GM10248 (cell line): ENCODE measurements at regions not wholly inside any gene's neighbourhood (a gene's known extent, or its start where the extent isn't known, plus 50 kb on each side); places are given as distances from the start of the nearest gene placed in this dataset.

ENCODE experiments used
- CTCF ChIA-PET: fragments of 300-600 bp; sonication (Branson Sonifier 250); formaldehyde crosslinking; extraction: SDS; loops from one replicate; lab custom pipeline; 2021; ENCODE audit warnings: antibody characterized with exemption; lab: Yijun Ruan, JAX
- POLR2A ChIA-PET: fragments of 350-650 bp; sonication (Branson Sonifier 250); formaldehyde crosslinking; extraction: SDS; loops from one replicate; lab custom pipeline; 2020; ENCODE audit warnings: antibody characterized with exemption; lab: Yijun Ruan, JAX
- DNase-seq: peaks from one replicate; pipeline ENCODE4 v3.0.0; 2012; ENCODE audit errors: extremely low spot score
- TF ChIP-seq, protein P1 (sequence below): IDR thresholded peaks from 2 replicates; pipeline ENCODE4 v1.5.1; 2012; ENCODE audit warnings: mild to moderate bottlenecking, low read depth; ENCODE audit errors: extremely low read depth, missing control alignments, control extremely low read depth

DNA sequence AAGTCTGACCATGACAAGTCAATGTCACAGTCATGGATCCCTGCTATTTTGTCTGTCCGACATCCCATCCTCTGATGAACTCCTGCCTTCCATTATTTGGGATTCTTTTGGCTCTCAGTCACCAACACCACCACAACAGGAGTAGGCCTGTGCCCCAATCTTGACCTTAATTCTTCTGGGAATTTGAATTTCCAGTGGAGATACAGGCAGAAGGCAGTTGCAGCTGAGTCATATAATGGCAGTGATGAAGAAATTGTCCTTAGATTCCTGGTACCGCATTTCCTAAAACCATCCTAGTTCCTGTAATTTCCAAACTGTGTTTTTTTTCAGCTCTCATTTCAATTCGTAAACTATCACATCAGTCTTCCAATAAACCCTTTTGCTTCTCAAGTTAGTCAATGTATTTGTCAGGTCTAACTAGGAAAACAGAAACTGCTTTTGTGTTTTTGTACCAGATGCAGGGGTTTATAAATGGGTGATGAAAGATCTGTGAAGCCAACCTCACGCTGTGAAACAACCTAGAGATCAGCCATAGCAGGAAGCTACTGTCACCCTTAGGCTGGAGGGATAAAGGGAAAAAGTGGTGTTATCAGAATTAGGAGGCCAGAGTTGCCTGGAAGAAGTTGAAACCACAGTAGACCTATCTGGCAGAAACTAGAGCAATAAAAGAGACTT lies 126.3 kb upstream of the TMEM108 start:
- CTCF ChIA-PET = no interaction called here
- POLR2A ChIA-PET = no interaction called here
- DNase-seq = no peak
- TF ChIP-seq, protein P1, sequence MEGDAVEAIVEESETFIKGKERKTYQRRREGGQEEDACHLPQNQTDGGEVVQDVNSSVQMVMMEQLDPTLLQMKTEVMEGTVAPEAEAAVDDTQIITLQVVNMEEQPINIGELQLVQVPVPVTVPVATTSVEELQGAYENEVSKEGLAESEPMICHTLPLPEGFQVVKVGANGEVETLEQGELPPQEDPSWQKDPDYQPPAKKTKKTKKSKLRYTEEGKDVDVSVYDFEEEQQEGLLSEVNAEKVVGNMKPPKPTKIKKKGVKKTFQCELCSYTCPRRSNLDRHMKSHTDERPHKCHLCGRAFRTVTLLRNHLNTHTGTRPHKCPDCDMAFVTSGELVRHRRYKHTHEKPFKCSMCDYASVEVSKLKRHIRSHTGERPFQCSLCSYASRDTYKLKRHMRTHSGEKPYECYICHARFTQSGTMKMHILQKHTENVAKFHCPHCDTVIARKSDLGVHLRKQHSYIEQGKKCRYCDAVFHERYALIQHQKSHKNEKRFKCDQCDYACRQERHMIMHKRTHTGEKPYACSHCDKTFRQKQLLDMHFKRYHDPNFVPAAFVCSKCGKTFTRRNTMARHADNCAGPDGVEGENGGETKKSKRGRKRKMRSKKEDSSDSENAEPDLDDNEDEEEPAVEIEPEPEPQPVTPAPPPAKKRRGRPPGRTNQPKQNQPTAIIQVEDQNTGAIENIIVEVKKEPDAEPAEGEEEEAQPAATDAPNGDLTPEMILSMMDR = no peak

DNA sequence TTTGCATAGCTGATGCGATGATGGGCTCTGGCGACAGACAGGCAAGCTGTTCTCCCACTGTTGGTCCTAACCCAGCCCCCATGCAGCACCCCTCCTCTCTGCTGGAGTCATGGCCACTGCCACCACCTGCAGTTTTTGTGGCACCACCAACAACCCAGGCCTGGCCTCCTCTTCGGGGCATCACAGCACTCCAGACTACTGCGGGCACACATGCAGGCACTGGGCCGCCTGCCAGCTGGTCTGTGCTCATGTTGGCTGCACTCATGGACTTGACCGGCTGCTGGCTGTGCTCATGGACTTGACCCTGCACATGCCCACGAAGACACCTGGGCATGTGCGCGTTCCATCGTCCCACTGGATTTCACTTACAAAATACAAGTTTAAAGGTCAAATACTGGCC lies 130.9 kb upstream of the TMEM108 start:
- DNase-seq = no peak
- CTCF ChIA-PET = no interaction called here
- TF ChIP-seq, protein P1 = no peak
- POLR2A ChIA-PET = no interaction called here

DNA sequence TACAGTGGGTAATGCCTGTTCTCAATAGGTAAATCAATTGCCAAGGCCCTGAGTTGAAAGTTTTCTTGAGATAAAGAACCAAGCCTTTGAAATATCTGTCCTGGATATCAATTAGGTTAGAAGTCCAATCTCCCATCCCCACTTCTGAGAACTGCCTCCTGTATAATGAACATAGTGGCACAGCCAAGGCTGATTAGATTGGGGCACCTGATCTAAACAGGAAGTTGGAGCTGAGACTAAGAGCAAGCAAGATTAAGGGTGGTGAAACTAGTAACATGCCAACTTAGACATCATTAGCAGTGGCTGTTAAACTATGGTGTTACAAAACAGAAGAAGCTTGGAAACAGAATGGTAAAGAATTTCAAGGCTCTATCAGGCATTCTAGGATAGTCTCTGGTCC lies 137.7 kb upstream of the TMEM108 start:
- TF ChIP-seq, protein P1 = no peak
- ChIA-PET POLR2A (no interaction called here), CTCF (interaction anchor here (1.3 to 1.6 kb wide), 2 partner anchors 9 to 13 kb away, joined by 3 to 4 read pairs; no protein-coding TSS in a partner anchor)
- DNase-seq = no peak

DNA sequence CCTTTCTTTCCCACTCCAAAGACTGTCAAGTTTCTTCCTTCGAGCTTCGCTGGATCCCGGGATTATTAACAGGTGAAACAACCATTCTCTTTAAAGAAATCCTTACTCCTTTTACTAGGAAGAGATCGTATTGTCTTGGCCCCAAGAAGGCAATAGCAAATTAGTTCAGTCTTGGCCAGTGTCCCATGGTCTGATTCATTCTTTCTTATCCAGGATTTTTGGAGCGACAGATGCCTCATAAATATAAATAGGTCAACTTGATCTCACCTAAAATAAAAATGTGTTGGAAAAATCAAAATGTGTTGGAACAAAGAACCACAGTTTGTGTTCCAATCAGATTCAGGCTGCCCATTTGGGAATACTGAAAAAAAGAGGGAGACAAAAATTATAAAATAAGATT lies 140.1 kb upstream of the TMEM108 start:
- ChIA-PET CTCF (no interaction called here), POLR2A (no interaction called here)
- no peak for DNase-seq
- TF ChIP-seq, protein P1 = no peak

DNA sequence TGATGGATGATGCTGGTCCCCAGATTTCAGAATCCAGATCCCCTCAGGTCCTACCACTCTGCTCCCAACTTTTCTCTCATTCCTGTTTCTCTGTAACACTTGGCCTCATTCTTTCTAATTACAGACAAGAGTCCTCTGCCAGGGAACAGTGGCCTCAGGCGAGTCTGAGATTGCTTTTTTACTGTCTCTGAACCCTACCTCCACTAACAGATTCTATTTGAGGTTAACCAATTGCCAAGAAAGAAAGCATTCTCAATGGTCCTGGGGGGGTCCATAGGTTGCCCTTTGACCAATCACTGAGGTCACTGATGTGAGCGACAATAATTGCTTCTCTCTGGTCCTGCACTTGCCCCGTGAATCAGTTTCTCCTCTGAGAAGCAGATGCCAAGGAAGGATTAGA lies 145.2 kb upstream of the TMEM108 start:
- CTCF ChIA-PET = no interaction called here
- TF ChIP-seq, protein P1 = no peak
- no peak for DNase-seq
- POLR2A ChIA-PET = no interaction called here

DNA sequence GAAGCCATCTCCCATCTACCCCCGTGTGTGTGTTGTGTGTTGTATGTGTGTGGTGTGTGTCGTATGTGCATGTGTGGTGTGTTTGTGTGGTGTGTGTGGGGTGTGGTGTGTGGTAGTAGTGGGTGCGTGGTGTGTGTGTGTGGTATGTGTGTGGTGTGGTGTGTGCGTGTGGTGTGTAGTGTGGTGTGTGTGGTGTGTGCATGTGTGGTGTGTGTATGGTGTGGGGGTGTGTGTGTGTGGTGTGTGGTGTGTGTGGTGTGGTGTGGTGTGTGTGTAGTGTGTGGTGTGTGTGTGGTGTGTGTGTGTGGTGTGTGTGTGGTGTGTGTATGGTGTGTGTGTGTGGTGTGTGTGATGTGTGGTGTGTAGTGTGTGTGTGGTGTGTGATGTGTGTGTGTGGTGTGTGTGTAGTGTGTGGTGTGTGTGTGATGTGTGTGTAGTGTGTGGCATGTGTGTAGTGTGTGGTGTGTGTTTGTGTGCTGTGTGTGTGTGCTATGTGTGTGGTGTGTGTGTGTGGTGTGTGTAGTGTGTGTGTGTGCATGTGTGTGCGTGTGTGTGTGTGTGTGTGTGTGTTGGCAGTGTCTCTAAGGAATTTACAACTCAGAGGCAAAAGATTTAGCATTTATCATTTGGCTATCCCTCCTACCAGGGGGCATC lies 156.3 kb upstream of the TMEM108 start:
- DNase-seq = no peak
- ChIA-PET CTCF (interaction anchor here (1.3 kb wide), 1 partner anchor 150 kb away, joined by 3 read pairs; no protein-coding TSS in a partner anchor), POLR2A (no interaction called here)
- TF ChIP-seq, protein P1 = no peak
